SU-DHL-6 (cell line): ENCODE measurements at regions not wholly inside any gene's neighbourhood (a gene's known extent, or its start where the extent isn't known, plus 50 kb on each side); places are given as distances from the start of the nearest gene placed in this dataset.

ENCODE experiments used
- EZH2phosphoT487 ChIP-seq: fragments of 200-600 bp; sonication (generic), shearing (Covaris generic); conservative IDR thresholded peaks from 2 replicates; pipeline ENCODE4 v1.6.1; 2018; ENCODE audit warnings: mild to moderate bottlenecking, antibody characterized with exemption, low read length, moderate library complexity, mixed read lengths
- TF ChIP-seq, protein P1 (sequence below): fragments of 200-600 bp; sonication (generic); IDR thresholded peaks from one replicate; pipeline ENCODE4 v1.5.1; 2017; ENCODE audit warnings: antibody characterized with exemption, mild to moderate bottlenecking, low read length, moderate library complexity; ENCODE audit not compliant: insufficient read depth, poor library complexity, severe bottlenecking

DNA sequence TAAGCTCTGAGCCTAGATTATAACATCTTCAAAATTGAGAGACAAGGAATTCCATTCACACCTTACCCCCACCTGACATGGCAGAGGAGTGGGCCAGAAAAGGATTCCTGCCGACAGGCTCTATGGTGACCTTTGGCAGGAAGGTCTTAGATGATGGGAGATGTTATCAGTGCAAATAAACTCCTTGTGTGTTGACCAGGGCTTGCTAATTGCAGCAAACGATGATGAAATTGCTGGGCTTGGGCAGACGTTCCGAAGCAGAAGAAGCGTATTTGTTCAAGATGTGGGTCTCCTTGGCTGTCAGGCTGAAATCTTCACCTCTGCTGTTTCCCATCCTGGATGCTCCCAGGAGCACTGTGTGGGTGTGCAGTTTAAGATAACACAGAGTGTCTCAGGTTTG is 183.7 kb upstream of the CADM1 start:
- TF ChIP-seq, protein P1, sequence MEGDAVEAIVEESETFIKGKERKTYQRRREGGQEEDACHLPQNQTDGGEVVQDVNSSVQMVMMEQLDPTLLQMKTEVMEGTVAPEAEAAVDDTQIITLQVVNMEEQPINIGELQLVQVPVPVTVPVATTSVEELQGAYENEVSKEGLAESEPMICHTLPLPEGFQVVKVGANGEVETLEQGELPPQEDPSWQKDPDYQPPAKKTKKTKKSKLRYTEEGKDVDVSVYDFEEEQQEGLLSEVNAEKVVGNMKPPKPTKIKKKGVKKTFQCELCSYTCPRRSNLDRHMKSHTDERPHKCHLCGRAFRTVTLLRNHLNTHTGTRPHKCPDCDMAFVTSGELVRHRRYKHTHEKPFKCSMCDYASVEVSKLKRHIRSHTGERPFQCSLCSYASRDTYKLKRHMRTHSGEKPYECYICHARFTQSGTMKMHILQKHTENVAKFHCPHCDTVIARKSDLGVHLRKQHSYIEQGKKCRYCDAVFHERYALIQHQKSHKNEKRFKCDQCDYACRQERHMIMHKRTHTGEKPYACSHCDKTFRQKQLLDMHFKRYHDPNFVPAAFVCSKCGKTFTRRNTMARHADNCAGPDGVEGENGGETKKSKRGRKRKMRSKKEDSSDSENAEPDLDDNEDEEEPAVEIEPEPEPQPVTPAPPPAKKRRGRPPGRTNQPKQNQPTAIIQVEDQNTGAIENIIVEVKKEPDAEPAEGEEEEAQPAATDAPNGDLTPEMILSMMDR, result no peak
- TF ChIP-seq EZH2phosphoT487, result no peak
